H1 (cell line): ENCODE measurements at regions not wholly inside any gene's neighbourhood (a gene's known extent, or its start where the extent isn't known, plus 50 kb on each side); places are given as distances from the start of the nearest gene placed in this dataset.

Experiments used
- CTCF ChIA-PET: fragments of 300-600 bp; sonication (Branson Sonifier 250); formaldehyde crosslinking; loops from one replicate; lab custom pipeline; 2021; ENCODE audit not compliant: partially characterized antibody; lab: Charles Lee
- POLR2A ChIA-PET: fragments of 300-600 bp; sonication (Branson Sonifier 250); formaldehyde crosslinking; loops from one replicate; lab custom pipeline; 2021; ENCODE audit warnings: inconsistent platforms; ENCODE audit not compliant: partially characterized antibody; lab: Charles Lee
- DNase-seq, 2 experiments: peaks; one replicate each; pipeline versions ENCODE4 v3.0.0 to v3.0.0-alpha.2; 2010 to 2022; ENCODE audit warnings: low spot score in 2 of 2, low read depth in 1 of 2, mixed read lengths in 1 of 2
- FAIRE-seq: peaks from 2 replicates; lab custom pipeline; 2011; peaks lifted over from hg19 to GRCh38; lab: Jason Lieb, UNC
- H2AFZ ChIP-seq: 2 replicates; pipeline ENCODE4 v1.8.1; 2012; ENCODE audit warnings: low read length, inconsistent platforms
- H2AK5ac ChIP-seq: 2 replicates; pipeline ENCODE4 v1.6.1; 2013; ENCODE audit warnings: low read depth, low read length
- H2BK120ac ChIP-seq: replicated peaks from 2 replicates; pipeline ENCODE3; 2013; ENCODE audit warnings: low read depth, low read length, inconsistent platforms
- H2BK12ac ChIP-seq: 2 replicates; pipeline ENCODE4 v1.6.1; 2013; ENCODE audit warnings: low read depth, low read length
- H2BK15ac ChIP-seq: 2 replicates; pipeline ENCODE4 v1.6.1; 2013; ENCODE audit warnings: low read length
- H2BK20ac ChIP-seq: 2 replicates; pipeline ENCODE4 v1.6.1; 2013; ENCODE audit warnings: low read length
- H2BK5ac ChIP-seq: 2 replicates; pipeline ENCODE4 v1.6.1; 2013; ENCODE audit warnings: low read depth, low read length
- H3K14ac ChIP-seq: 2 replicates; pipeline ENCODE4 v1.6.1; 2013; ENCODE audit warnings: inconsistent platforms; ENCODE audit not compliant: insufficient read length
- H3K18ac ChIP-seq: 2 replicates; pipeline ENCODE4 v1.6.1; 2013; ENCODE audit warnings: low read length; ENCODE audit errors: extremely low read depth
- H3K23ac ChIP-seq: 2 replicates; pipeline ENCODE4 v1.6.1; 2013; ENCODE audit warnings: inconsistent platforms; ENCODE audit not compliant: insufficient read length
- H3K23me2 ChIP-seq: 2 replicates; pipeline ENCODE4 v1.6.1; 2013; ENCODE audit warnings: low read depth, low read length
- H3K27ac ChIP-seq: 2 replicates; pipeline ENCODE4 v1.6.1; 2011; ENCODE audit warnings: low read depth, low read length, inconsistent platforms
- H3K27me3 ChIP-seq, 4 experiments: replicated peaks in 1 of 4; 1 replicate in 1 of 4; 2 replicates in 3 of 4; pipeline versions ENCODE4 v1.6.1 to v1.8.1; 2011 to 2013; ENCODE audit warnings: low read length in 3 of 4, mild to moderate bottlenecking in 3 of 4, inconsistent platforms in 2 of 4, mixed read lengths in 2 of 4, moderate library complexity in 1 of 4; ENCODE audit not compliant: control insufficient read depth in 3 of 4, insufficient read depth in 3 of 4; ENCODE audit errors: extremely low read depth in 1 of 4
- H3K36me3 ChIP-seq, 4 experiments: 2 replicates each; pipeline versions ENCODE4 v1.6.1 to v1.8.1; 2011 to 2013; ENCODE audit warnings: mild to moderate bottlenecking in 4 of 4, low read length in 3 of 4, moderate library complexity in 2 of 4, control low read depth in 1 of 4, inconsistent platforms in 1 of 4; ENCODE audit not compliant: insufficient read depth in 4 of 4, control insufficient read depth in 2 of 4
- H3K4ac ChIP-seq: replicated peaks from 2 replicates; pipeline ENCODE3; 2013; ENCODE audit warnings: low read length, low read depth, mixed read lengths, inconsistent platforms; ENCODE audit not compliant: insufficient read length
- H3K4me1 ChIP-seq, 4 experiments: replicated peaks in 1 of 4; 1 replicate in 1 of 4; 2 replicates in 3 of 4; pipeline versions ENCODE4 v1.6.1 to v1.8.1; 2011 to 2013; ENCODE audit warnings: low read length in 3 of 4, inconsistent platforms in 2 of 4, mixed read lengths in 1 of 4; ENCODE audit not compliant: insufficient read depth in 4 of 4, control insufficient read depth in 3 of 4
- H3K4me2 ChIP-seq, 2 experiments: 2 replicates each; pipeline versions ENCODE4 v1.6.1 to v1.8.1; 2011 to 2013; ENCODE audit warnings: low read depth in 2 of 2, low read length in 2 of 2, control low read depth in 1 of 2, inconsistent platforms in 1 of 2, mild to moderate bottlenecking in 1 of 2; ENCODE audit not compliant: insufficient read depth in 1 of 2
- H3K4me3 ChIP-seq, 4 experiments: fragments of 200-600, 300-600 bp in 1 of 4; sonication (generic), shearing (Covaris generic), sonication (Bioruptor Twin) in 1 of 4; 2 replicates each; pipeline versions ENCODE4 v1.5.1 to v1.8.1; 2011 to 2016; ENCODE audit warnings: low read length in 4 of 4, low read depth in 3 of 4, control low read depth in 2 of 4, inconsistent platforms in 2 of 4, mild to moderate bottlenecking in 2 of 4, mixed read lengths in 1 of 4, moderate library complexity in 1 of 4; ENCODE audit not compliant: insufficient read depth in 2 of 4; ENCODE audit errors: extremely low read depth in 1 of 4
- H3K56ac ChIP-seq: replicated peaks from 2 replicates; pipeline ENCODE3; 2013; ENCODE audit warnings: low read depth, mild to moderate bottlenecking, mixed read lengths, low read length, inconsistent platforms; ENCODE audit not compliant: insufficient read length
- H3K79me1 ChIP-seq: 2 replicates; pipeline ENCODE4 v1.6.1; 2013; ENCODE audit warnings: low read depth, low read length, control low read depth
- H3K79me2 ChIP-seq, 2 experiments: 2 replicates each; pipeline versions ENCODE4 v1.6.1 to v1.8.1; 2012 to 2013; ENCODE audit warnings: low read length in 2 of 2, mild to moderate bottlenecking in 2 of 2, inconsistent platforms in 1 of 2; ENCODE audit not compliant: insufficient read depth in 2 of 2, control insufficient read depth in 1 of 2
- H3K9ac ChIP-seq, 4 experiments: replicated peaks in 1 of 4; 1 replicate in 1 of 4; 2 replicates in 3 of 4; pipeline versions ENCODE4 v1.6.1 to v1.8.1; 2011 to 2013; ENCODE audit warnings: low read depth in 3 of 4, low read length in 3 of 4, control low read depth in 2 of 4, mild to moderate bottlenecking in 2 of 4, moderate library complexity in 2 of 4, inconsistent platforms in 1 of 4; ENCODE audit errors: extremely low read depth in 1 of 4
- H3K9me3 ChIP-seq, 2 experiments: 2 replicates each; pipeline versions ENCODE4 v1.6.1 to v1.8.1; 2012 to 2013; ENCODE audit warnings: mild to moderate bottlenecking in 2 of 2, moderate library complexity in 2 of 2, control low read depth in 1 of 2, inconsistent platforms in 1 of 2, low read depth in 1 of 2, low read length in 1 of 2, mixed read lengths in 1 of 2; ENCODE audit not compliant: insufficient read depth in 2 of 2
- H4K20me1 ChIP-seq, 2 experiments: replicated peaks in 1 of 2; 2 replicates each; pipeline versions ENCODE3 to v1.8.1; 2011 to 2013; ENCODE audit warnings: inconsistent platforms in 2 of 2, low read length in 2 of 2, mild to moderate bottlenecking in 1 of 2; ENCODE audit not compliant: insufficient read depth in 2 of 2, control insufficient read depth in 1 of 2
- H4K5ac ChIP-seq: 2 replicates; pipeline ENCODE4 v1.6.1; 2013; ENCODE audit warnings: low read length, low read depth, mixed read lengths, inconsistent platforms; ENCODE audit not compliant: insufficient read length
- H4K8ac ChIP-seq: 2 replicates; pipeline ENCODE4 v1.8.0; 2013; ENCODE audit warnings: mild to moderate bottlenecking, moderate library complexity, low read length, inconsistent platforms; ENCODE audit not compliant: insufficient read depth; ENCODE audit errors: extremely low read depth
- H4K91ac ChIP-seq: replicated peaks from 2 replicates; pipeline ENCODE3; 2013; ENCODE audit warnings: low read length, mixed read lengths, inconsistent platforms; ENCODE audit not compliant: insufficient read length
- CEBPB ChIP-seq: IDR thresholded peaks from 2 replicates; pipeline ENCODE4 v1.6.1; 2012; ENCODE audit warnings: low read depth, low read length
- FOSL1 ChIP-seq: IDR thresholded peaks from 2 replicates; pipeline ENCODE4 v1.6.1; 2011; ENCODE audit warnings: mild to moderate bottlenecking, low read depth, low read length, moderate library complexity; ENCODE audit not compliant: insufficient read depth
- HDAC2 ChIP-seq, 2 experiments: fragments of 300-600 bp in 1 of 2; sonication (generic) in 1 of 2; IDR thresholded peaks; 2 replicates each; pipeline ENCODE4 v1.6.1; 2011 to 2012; ENCODE audit warnings: low read depth in 2 of 2, low read length in 2 of 2, mild to moderate bottlenecking in 2 of 2, moderate library complexity in 2 of 2, borderline replicate concordance in 1 of 2, inconsistent platforms in 1 of 2
- JUND ChIP-seq: IDR thresholded peaks from 2 replicates; pipeline ENCODE4 v1.6.1; 2011; ENCODE audit warnings: mild to moderate bottlenecking, improper control_type of control experiment, low read length
- MAFK ChIP-seq: IDR thresholded peaks from 2 replicates; pipeline ENCODE4 v1.6.1; 2012; ENCODE audit warnings: low read depth, mild to moderate bottlenecking, improper control_type of control experiment, low read length
- MAX ChIP-seq: IDR thresholded peaks from 2 replicates; pipeline ENCODE4 v1.6.1; 2012; ENCODE audit warnings: inconsistent platforms
- POU5F1 ChIP-seq: IDR thresholded peaks from 2 replicates; pipeline ENCODE4 v1.6.1; 2011; ENCODE audit warnings: low read depth, mild to moderate bottlenecking, low read length, moderate library complexity
- RAD21 ChIP-seq, 2 experiments: IDR thresholded peaks in 1 of 2; conservative IDR thresholded peaks in 1 of 2; 2 replicates each; pipeline ENCODE4 v1.6.1; 2011; ENCODE audit warnings: low read depth in 2 of 2, low read length in 2 of 2, improper control_type of control experiment in 1 of 2, inconsistent platforms in 1 of 2, mild to moderate bottlenecking in 1 of 2, moderate library complexity in 1 of 2
- RBBP5 ChIP-seq: IDR thresholded peaks from 2 replicates; pipeline ENCODE4 v1.7.1; 2012; ENCODE audit warnings: low read depth, mild to moderate bottlenecking, inconsistent platforms, low read length, moderate library complexity, borderline replicate concordance
- RFX5 ChIP-seq: IDR thresholded peaks from 2 replicates; pipeline ENCODE4 v1.6.1; 2011; ENCODE audit warnings: low read depth, low read length, improper control_type of control experiment, borderline replicate concordance
- RNF2 ChIP-seq: fragments of 200-900, 300-1000 bp; sonication (generic); IDR thresholded peaks from 2 replicates; pipeline ENCODE4 v1.7.1; 2016; ENCODE audit warnings: borderline replicate concordance, low read depth, mild to moderate bottlenecking, antibody characterized with exemption, low read length; ENCODE audit not compliant: poor library complexity, severe bottlenecking; ENCODE audit errors: missing control alignments
- SIN3A ChIP-seq, 2 experiments: IDR thresholded peaks in 1 of 2; conservative IDR thresholded peaks in 1 of 2; 2 replicates each; pipeline ENCODE4 v1.6.1; 2011 to 2012; ENCODE audit warnings: low read length in 2 of 2, improper control_type of control experiment in 1 of 2, low read depth in 1 of 2, mild to moderate bottlenecking in 1 of 2
- SUZ12 ChIP-seq: fragments of 200-600 bp; sonication (generic); IDR thresholded peaks from 2 replicates; pipeline ENCODE4 v1.6.1; 2012; ENCODE audit warnings: mild to moderate bottlenecking, inconsistent platforms, low read length, moderate library complexity, mixed read lengths
- WGBS, 2 experiments: shearing (Covaris generic) in 1 of 2; methylation state at CpG; one replicate each; pipeline versions ENCODE4 v1.1.6 to v1.1.7; 2013 to 2015; ENCODE audit warnings: low lambda C conversion rate in 2 of 2, mixed read lengths in 2 of 2, inconsistent platforms in 1 of 2, low coverage in 1 of 2, missing lambda C conversion rate in 1 of 2; ENCODE audit not compliant: insufficient replicate concordance in 2 of 2, insufficient coverage in 1 of 2, insufficient read length in 1 of 2; ENCODE audit errors: extremely low coverage in 1 of 2, missing lambda C conversion rate in 1 of 2; 5-methylcytosine and 5-hydroxymethylcytosine counted together

DNA sequence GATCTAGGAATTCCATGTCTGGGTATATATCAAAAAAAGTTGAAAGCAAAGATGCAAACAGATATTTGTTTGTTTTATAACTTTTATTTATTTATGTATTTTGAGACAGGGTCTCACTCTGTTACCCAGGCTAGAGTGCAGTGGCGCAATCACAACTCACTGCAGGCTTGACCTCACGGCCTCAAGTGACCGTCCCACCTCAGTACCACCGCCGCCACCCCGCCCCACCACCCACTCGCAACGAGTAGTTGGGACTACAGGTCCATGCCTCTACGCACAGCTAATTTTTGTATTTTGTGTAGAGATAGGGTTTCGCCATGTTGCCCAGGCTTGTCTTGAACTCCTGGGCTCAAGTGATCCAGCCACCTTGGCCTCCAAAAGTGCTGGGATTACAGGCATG lies 66.5 kb upstream of the KTN1 start:
- Histone ChIP-seq H4K20me1 (no peaks in the 10 kb centered on the region), H2BK12ac (no peak overlapping the region), H2BK5ac (no peak overlapping the region), H3K14ac (no peak overlapping the region), H2AFZ (no peak overlapping the region), H3K79me2 (no peaks in the 10 kb centered on the region), H3K56ac (no peak overlapping the region), H2BK120ac (no peak overlapping the region), H2AK5ac (no peak overlapping the region), H4K5ac (no peak overlapping the region), H3K4me2 (no peak overlapping the region), H3K23ac (no peak overlapping the region), H2BK20ac (no peak overlapping the region), H2BK15ac (no peak overlapping the region), H3K4me3 (no peak overlapping the region), H3K23me2 (no peaks in the 10 kb centered on the region), H3K27ac (no peak overlapping the region), H3K4me1 (no peaks in the 10 kb centered on the region), H3K18ac (no peak overlapping the region), H3K4ac (no peak overlapping the region), H3K9me3 (no peaks in the 10 kb centered on the region), H4K91ac (no peak overlapping the region), H4K8ac (no peak overlapping the region), H3K9ac (no peak overlapping the region), H3K36me3 (no peaks in the 10 kb centered on the region; a peak in 1 of 8 replicates), H3K27me3 (no peaks in the 10 kb centered on the region), H3K79me1 (no peaks in the 10 kb centered on the region)
- TF ChIP-seq SIN3A (conservative IDR thresholded peaks at IDR 0.05 in 1 of 2, IDR thresholded peaks at IDR 0.05 in 1 of 2; ENCODE audit: low read depth in 1 of 2, low read length in 2 of 2), result no peak
- TF ChIP-seq POU5F1, result no peak
- no peak for TF ChIP-seq FOSL1
- TF ChIP-seq RFX5, result no peak
- TF ChIP-seq SUZ12, result no peak
- TF ChIP-seq HDAC2 (IDR thresholded peaks at IDR 0.05; ENCODE audit: borderline replicate concordance in 1 of 2, low read depth in 2 of 2, low read length in 2 of 2), result no peak
- TF ChIP-seq RBBP5, result no peak
- TF ChIP-seq JUND, result no peak
- TF ChIP-seq RAD21 (IDR thresholded peaks at IDR 0.05 in 1 of 2, conservative IDR thresholded peaks at IDR 0.05 in 1 of 2; ENCODE audit: low read depth in 2 of 2, low read length in 2 of 2), result no peak
- TF ChIP-seq RNF2, result no peak
- no peak for TF ChIP-seq CEBPB
- no peak for TF ChIP-seq MAX
- TF ChIP-seq MAFK, result no peak
- ChIA-PET POLR2A (no interaction called here), CTCF (no interaction called here)
- 96% methylated on average over 10 of the region's 10 CpGs; no CpG with 5 or more reads in 1 of the 2 experiments for WGBS, 2 experiments
- DNase-seq (no peak), FAIRE-seq (no peak)
